GM12892 (cell line): ENCODE measurements at regions not wholly inside any gene's neighbourhood (a gene's known extent, or its start where the extent isn't known, plus 50 kb on each side); places are given as distances from the start of the nearest gene placed in this dataset.

Experiments used
- POLR2AphosphoS5 ChIP-seq: IDR thresholded peaks from 2 replicates; pipeline ENCODE4 v1.6.1; 2011; ENCODE audit warnings: low read depth, low read length, control low read depth
- TAF1 ChIP-seq: IDR thresholded peaks from 2 replicates; pipeline ENCODE4 v1.6.1; 2011; ENCODE audit warnings: low read depth, mild to moderate bottlenecking, control low read depth, low read length, borderline replicate concordance

GRCh38 chr7:110253093-110253492 lies 837.8 kb upstream of the LRRN3 start:
- TF ChIP-seq TAF1 (no peak), POLR2AphosphoS5 (no peak)
